MM.1S (cell line): ENCODE measurements at regions not wholly inside any gene's neighbourhood (a gene's known extent, or its start where the extent isn't known, plus 50 kb on each side); places are given as distances from the start of the nearest gene placed in this dataset.

ENCODE experiments used
- EZH2phosphoT487 ChIP-seq: fragments of 300-600 bp; sonication (generic); IDR thresholded peaks from 2 replicates; pipeline ENCODE4 v1.6.1; 2018; ENCODE audit warnings: antibody characterized with exemption, low read length
- TF ChIP-seq, protein P1 (sequence below): fragments of 300-600 bp; sonication (generic); IDR thresholded peaks from 2 replicates; pipeline ENCODE4 v1.5.1; 2016; ENCODE audit warnings: antibody characterized with exemption, low read length, mixed read lengths

DNA sequence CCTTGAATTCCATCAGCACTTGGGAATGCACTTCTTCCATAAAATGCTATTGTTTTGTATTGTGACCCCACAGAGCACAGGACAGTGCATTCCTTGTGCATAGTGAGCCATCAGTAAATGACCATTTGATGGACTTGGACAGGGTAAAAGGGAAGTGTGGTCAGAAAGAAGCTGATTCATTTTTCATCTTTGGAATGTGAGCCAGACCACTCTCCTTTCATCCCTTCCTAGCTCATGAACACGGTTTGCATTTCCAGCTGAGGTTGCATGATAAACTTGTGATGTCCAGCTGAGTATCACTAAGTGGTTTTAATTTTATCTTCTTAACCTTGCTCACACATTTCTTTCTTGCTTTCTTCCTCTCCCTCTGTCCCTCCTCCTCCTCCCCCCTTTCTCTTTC, 101.3 kb downstream of the NUDT12 start:
- no peak for TF ChIP-seq EZH2phosphoT487
- TF ChIP-seq, protein P1, sequence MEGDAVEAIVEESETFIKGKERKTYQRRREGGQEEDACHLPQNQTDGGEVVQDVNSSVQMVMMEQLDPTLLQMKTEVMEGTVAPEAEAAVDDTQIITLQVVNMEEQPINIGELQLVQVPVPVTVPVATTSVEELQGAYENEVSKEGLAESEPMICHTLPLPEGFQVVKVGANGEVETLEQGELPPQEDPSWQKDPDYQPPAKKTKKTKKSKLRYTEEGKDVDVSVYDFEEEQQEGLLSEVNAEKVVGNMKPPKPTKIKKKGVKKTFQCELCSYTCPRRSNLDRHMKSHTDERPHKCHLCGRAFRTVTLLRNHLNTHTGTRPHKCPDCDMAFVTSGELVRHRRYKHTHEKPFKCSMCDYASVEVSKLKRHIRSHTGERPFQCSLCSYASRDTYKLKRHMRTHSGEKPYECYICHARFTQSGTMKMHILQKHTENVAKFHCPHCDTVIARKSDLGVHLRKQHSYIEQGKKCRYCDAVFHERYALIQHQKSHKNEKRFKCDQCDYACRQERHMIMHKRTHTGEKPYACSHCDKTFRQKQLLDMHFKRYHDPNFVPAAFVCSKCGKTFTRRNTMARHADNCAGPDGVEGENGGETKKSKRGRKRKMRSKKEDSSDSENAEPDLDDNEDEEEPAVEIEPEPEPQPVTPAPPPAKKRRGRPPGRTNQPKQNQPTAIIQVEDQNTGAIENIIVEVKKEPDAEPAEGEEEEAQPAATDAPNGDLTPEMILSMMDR: no peak
